Heart right ventricle (tissue), 16 donors: ENCODE measurements at regions not wholly inside any gene's neighbourhood (a gene's known extent, or its start where the extent isn't known, plus 50 kb on each side); places are given as distances from the start of the nearest gene placed in this dataset.

Experiments used
- ATAC-seq, 8 donors: fragments of 200-7000 bp; cut with Tn5 transposase; one replicate each; pipeline ENCODE4 v1.9.1; 2020; ENCODE audit warnings: mild to moderate bottlenecking in 8 of 8, moderate library complexity in 8 of 8, moderate number of reproducible peaks in 1 of 8
- DNase-seq, 2 donors: peaks; one replicate each; pipeline ENCODE4 v3.0.0-alpha.2; 2020
- H3K27ac ChIP-seq, 10 donors: fragments of 200-600 bp; sonication (generic) in 2 of 10; one replicate each; pipeline versions ENCODE4 v1.5.0 to v1.8.0; 2020 to 2022; ENCODE audit warnings: mild to moderate bottlenecking in 3 of 10
- H3K27me3 ChIP-seq, 7 donors: fragments of 200-600 bp; one replicate each; pipeline ENCODE4 v1.8.0; 2021 to 2022; ENCODE audit warnings: mild to moderate bottlenecking in 2 of 7
- H3K36me3 ChIP-seq, 9 donors: fragments of 200-600 bp; sonication (generic) in 1 of 9; one replicate each; pipeline versions ENCODE4 v1.5.0 to v1.8.0; 2020 to 2022; ENCODE audit warnings: mild to moderate bottlenecking in 2 of 9
- H3K4me1 ChIP-seq, 9 donors: fragments of 200-600 bp; sonication (generic) in 1 of 9; one replicate each; pipeline versions ENCODE4 v1.5.0 to v1.8.0; 2020 to 2022; ENCODE audit warnings: mild to moderate bottlenecking in 4 of 9
- H3K4me3 ChIP-seq, 10 donors: fragments of 200-600 bp; sonication (generic) in 2 of 10; one replicate each; pipeline versions ENCODE4 v1.5.0 to v1.8.0; 2020 to 2022; ENCODE audit warnings: mild to moderate bottlenecking in 7 of 10, moderate library complexity in 2 of 10
- H3K9me3 ChIP-seq, 11 donors: fragments of 200-600 bp in 10 of 11; sonication (generic) in 2 of 11; one replicate each; pipeline versions ENCODE4 v1.5.0 to v1.8.0; 2013 to 2022; ENCODE audit warnings: mild to moderate bottlenecking in 2 of 11, control low read depth in 1 of 11, moderate library complexity in 1 of 11
- CTCF ChIP-seq, 9 donors: fragments of 200-600 bp; sonication (generic) in 2 of 9; IDR thresholded peaks; one replicate each; pipeline versions ENCODE4 v1.5.0 to v1.8.0; 2021 to 2022; ENCODE audit warnings: antibody characterized with exemption in 9 of 9, mild to moderate bottlenecking in 5 of 9, moderate library complexity in 1 of 9
- WGBS, 2 donors: extraction: QIAGEN DNeasy Blood & Tissue Kit; methylation state at CpG; one replicate each; pipeline ENCODE4 v1.1.7; 2013; ENCODE audit warnings: inconsistent platforms in 1 of 2; 5-methylcytosine and 5-hydroxymethylcytosine counted together
- intact Hi-C, 10 donors: fragments of 100-400 bp; cut with DNase I; formaldehyde crosslinking; loops; one replicate each; pipeline versions ENCODE4 v1.11.1 to v1.14.2; 2022
- donor health status: Arrhythmogenic right ventricular cardiomyopathy.
- donor health status: ischemic (EF 13 %, LVEDD 7.1; RV severe dilation, severe dysfunction).
- donor health status: healthy with polysubstance abuse.
- donor health status: DM: no; HTN: yes; CAD: no.
- donor health status: DM: no; HTN: no; CAD: no.
- donor health status: ischemic (EF 25% LVEDD 6.9; RV normal size, moderate dysfunction).
- donor health status: ischemic (EF 25% LVEDD 5.7; RV mildly dilated, moderate dysfunction).
- donor health status: healthy.
- donor health status: DM: yes; HTN: yes; CAD: no.
- donor health status: Ischemic cardiomyopathy.
- donor health status: ischemic (EF 35%, LVEDD 5.7; RV mildly dilated, moderate dysfunction).
- donor health status: nonischemic (EF 11% LVEDD 7.7; RV severe dilation, severe dysfunction).
- donor health status: DM: yes; HTN: yes; CAD: no.
- donor health status: PGD.
- donor health status: ischemic (EF 29% LVEDD 5.4; RV normal size, mild dysfunction).
- donor health status: nonischemic (EF 23%, LVEDD 6.1; RV moderate dilation, normal function).

- DNase-seq, result no peak
- Histone ChIP-seq H3K4me3 (no peak overlapping the region), H3K36me3 (no peaks in the 10 kb centered on the region), H3K9me3 (peaks cover 0 to 8% (median 0%) of the 10 kb centered on the region in 11 donors), H3K27me3 (no peaks in the 10 kb centered on the region), H3K27ac (no peak overlapping the region), H3K4me1 (no peaks in the 10 kb centered on the region)
- 72 to 77% methylated on average over 2 of the region's 2 CpGs for WGBS, 2 donors
- no peak for ATAC-seq
- intact Hi-C loops, result no loop called here
- TF ChIP-seq CTCF (IDR thresholded peaks at IDR 0.05), result no peak
Measured at GRCh38 chr13:107421028-107421427, 794.3 kb downstream of the LIG4 start.

GRCh38 chr13:107413005-107413404, 802.3 kb downstream of the LIG4 start:
- no peak for TF ChIP-seq CTCF (IDR thresholded peaks at IDR 0.05)
- H3K9me3 ChIP-seq, result peaks cover 0 to under 1% (median 0%) of the 10 kb centered on the region in 11 donors
- ATAC-seq (no peak), DNase-seq (no peak)
- no peaks in the 10 kb centered on the region for H3K36me3 ChIP-seq
- H3K4me3 ChIP-seq, result no peak overlapping the region
- H3K27ac ChIP-seq, result no peak overlapping the region
- no peaks in the 10 kb centered on the region for H3K27me3 ChIP-seq
- intact Hi-C loops, result no loop called here
- H3K4me1 ChIP-seq, result no peaks in the 10 kb centered on the region

GRCh38 chr13:107407074-107407473, 808.3 kb downstream of the LIG4 start:
- intact Hi-C loops, result no loop called here
- Histone ChIP-seq H3K4me1 (no peaks in the 10 kb centered on the region), H3K4me3 (no peak overlapping the region), H3K27ac (no peak overlapping the region), H3K36me3 (no peaks in the 10 kb centered on the region), H3K9me3 (peaks cover 0 to 17% (median 6%) of the 10 kb centered on the region in 11 donors), H3K27me3 (no peaks in the 10 kb centered on the region)
- no peak for DNase-seq
- ATAC-seq, result no peak
- WGBS, 2 donors, result 76 to 79% methylated on average over 3 of the region's 3 CpGs
- no peak for TF ChIP-seq CTCF (IDR thresholded peaks at IDR 0.05)

GRCh38 chr13:107395927-107396662, 819.2 kb downstream of the LIG4 start:
- no peaks in the 10 kb centered on the region for H3K36me3 ChIP-seq
- 74 to 78% methylated on average over 7 of the region's 7 CpGs for WGBS, 2 donors

More at GRCh38 chr13:107395927-107396662, 819.2 kb downstream of the LIG4 start:
- no peaks in the 10 kb centered on the region for H3K4me1 ChIP-seq
- no peak overlapping the region for H3K27ac ChIP-seq
- no peak for DNase-seq
- intact Hi-C loops, result no loop called here
- TF ChIP-seq CTCF (IDR thresholded peaks at IDR 0.05), result no peak
- peaks cover 0 to 2% (median 0%) of the 10 kb centered on the region in 11 donors for H3K9me3 ChIP-seq
- H3K4me3 ChIP-seq, result no peak overlapping the region
- ATAC-seq, result no peak
- H3K27me3 ChIP-seq, result no peaks in the 10 kb centered on the region
